ENCODE measurements at regions not wholly inside any gene's neighbourhood (a gene's known extent, or its start where the extent isn't known, plus 50 kb on each side); places are given as distances from the start of the nearest gene placed in this dataset.

DNA sequence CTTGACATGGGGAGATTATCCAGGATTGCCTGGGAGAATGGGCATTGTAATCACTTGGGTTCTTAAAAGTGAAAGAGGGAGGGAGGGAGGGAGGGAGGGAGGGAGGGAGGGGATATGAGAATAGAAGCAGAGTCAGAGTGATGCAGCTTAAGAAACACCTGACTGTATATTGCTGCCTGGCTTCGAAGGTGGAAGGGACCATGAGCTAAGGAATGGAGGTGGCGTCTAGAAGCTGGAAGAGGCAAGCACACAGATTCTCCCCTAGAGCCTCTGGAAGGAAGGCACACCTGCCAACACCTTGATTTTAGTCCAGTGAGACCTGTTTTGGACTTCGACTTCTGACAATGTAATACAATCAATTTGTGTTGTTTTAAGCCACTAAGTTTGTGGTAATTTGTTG lies 78.4 kb downstream of the PRL start:
- TF ChIP-seq, protein P1, sequence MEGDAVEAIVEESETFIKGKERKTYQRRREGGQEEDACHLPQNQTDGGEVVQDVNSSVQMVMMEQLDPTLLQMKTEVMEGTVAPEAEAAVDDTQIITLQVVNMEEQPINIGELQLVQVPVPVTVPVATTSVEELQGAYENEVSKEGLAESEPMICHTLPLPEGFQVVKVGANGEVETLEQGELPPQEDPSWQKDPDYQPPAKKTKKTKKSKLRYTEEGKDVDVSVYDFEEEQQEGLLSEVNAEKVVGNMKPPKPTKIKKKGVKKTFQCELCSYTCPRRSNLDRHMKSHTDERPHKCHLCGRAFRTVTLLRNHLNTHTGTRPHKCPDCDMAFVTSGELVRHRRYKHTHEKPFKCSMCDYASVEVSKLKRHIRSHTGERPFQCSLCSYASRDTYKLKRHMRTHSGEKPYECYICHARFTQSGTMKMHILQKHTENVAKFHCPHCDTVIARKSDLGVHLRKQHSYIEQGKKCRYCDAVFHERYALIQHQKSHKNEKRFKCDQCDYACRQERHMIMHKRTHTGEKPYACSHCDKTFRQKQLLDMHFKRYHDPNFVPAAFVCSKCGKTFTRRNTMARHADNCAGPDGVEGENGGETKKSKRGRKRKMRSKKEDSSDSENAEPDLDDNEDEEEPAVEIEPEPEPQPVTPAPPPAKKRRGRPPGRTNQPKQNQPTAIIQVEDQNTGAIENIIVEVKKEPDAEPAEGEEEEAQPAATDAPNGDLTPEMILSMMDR (IDR thresholded peaks at IDR 0.05; ENCODE audit: borderline replicate concordance, extremely low read depth, low read length, poor library complexity, severe bottlenecking): no peak
- no peak for TF ChIP-seq EZH2 (IDR thresholded peaks at IDR 0.05; ENCODE audit: borderline replicate concordance, low read depth, low read length, severe bottlenecking)
